CD14-positive monocyte (primary cell): ENCODE measurements at regions not wholly inside any gene's neighbourhood (a gene's known extent, or its start where the extent isn't known, plus 50 kb on each side); places are given as distances from the start of the nearest gene placed in this dataset.

Experiments used
- DNase-seq, 3 donors: peaks; one replicate each; pipeline ENCODE4 v3.0.0-alpha.2; 2011 to 2022
- H2AFZ ChIP-seq: 2 replicates; pipeline ENCODE4 v1.6.0; 2012; ENCODE audit warnings: mild to moderate bottlenecking, low read depth, low read length, inconsistent platforms; ENCODE audit not compliant: insufficient read depth, poor library complexity, severe bottlenecking
- H3K27ac ChIP-seq, 2 donors: 1 replicate in 1 of 2; 2 replicates in 1 of 2; pipeline ENCODE4 v1.5.1; 2012 to 2013; ENCODE audit warnings: low read length in 2 of 2, control low read depth in 1 of 2, inconsistent platforms in 1 of 2, low read depth in 1 of 2, mild to moderate bottlenecking in 1 of 2
- H3K27me3 ChIP-seq, 2 donors: one replicate each; pipeline versions ENCODE4 v1.6.0 to v1.6.1; 2011 to 2013; ENCODE audit warnings: low read length in 2 of 2; ENCODE audit not compliant: control insufficient read depth in 2 of 2, insufficient read depth in 2 of 2
- H3K36me3 ChIP-seq, 2 donors: replicated peaks in 1 of 2; 1 replicate in 1 of 2; 2 replicates in 1 of 2; pipeline versions ENCODE4 v1.5.1 to v1.6.1; 2012 to 2013; ENCODE audit warnings: low read length in 2 of 2, control low read depth in 1 of 2, inconsistent platforms in 1 of 2, mild to moderate bottlenecking in 1 of 2; ENCODE audit not compliant: insufficient read depth in 2 of 2, control insufficient read depth in 1 of 2
- H3K4me1 ChIP-seq, 2 donors: 1 replicate in 1 of 2; 2 replicates in 1 of 2; pipeline versions ENCODE4 v1.5.1 to v1.6.1; 2012 to 2013; ENCODE audit warnings: low read length in 2 of 2, control low read depth in 1 of 2, inconsistent platforms in 1 of 2, mild to moderate bottlenecking in 1 of 2, moderate library complexity in 1 of 2; ENCODE audit not compliant: insufficient read depth in 2 of 2, control insufficient read depth in 1 of 2
- H3K4me2 ChIP-seq: replicated peaks from 2 replicates; pipeline ENCODE3; 2012; ENCODE audit warnings: low read length, moderate library complexity, mild to moderate bottlenecking; ENCODE audit not compliant: poor library complexity, severe bottlenecking; ENCODE audit errors: extremely low read depth
- H3K4me3 ChIP-seq, 3 experiments: fragments of 200-600 bp in 1 of 3; sonication (generic) in 1 of 3; replicated peaks in 1 of 3; 1 replicate in 2 of 3; 2 replicates in 1 of 3; pipeline ENCODE4 v1.5.1; 2011 to 2013; ENCODE audit warnings: low read length in 3 of 3, mild to moderate bottlenecking in 3 of 3, control low read depth in 2 of 3, low read depth in 2 of 3, inconsistent platforms in 1 of 3, moderate library complexity in 1 of 3
- H3K79me2 ChIP-seq: 2 replicates; pipeline ENCODE4 v1.6.0; 2012; ENCODE audit warnings: mild to moderate bottlenecking, control low read depth, inconsistent platforms, low read length, moderate library complexity; ENCODE audit not compliant: insufficient read depth
- H3K9ac ChIP-seq: 2 replicates; pipeline ENCODE4 v1.6.0; 2017; ENCODE audit warnings: low read length, mild to moderate bottlenecking; ENCODE audit not compliant: insufficient read depth, poor library complexity, severe bottlenecking
- H3K9me3 ChIP-seq, 2 donors: replicated peaks in 1 of 2; 1 replicate in 1 of 2; 2 replicates in 1 of 2; pipeline versions ENCODE4 v1.5.1 to v1.6.1; 2012 to 2013; ENCODE audit warnings: low read length in 2 of 2, control low read depth in 1 of 2; ENCODE audit not compliant: control insufficient read depth in 1 of 2, insufficient read depth in 1 of 2
- H4K20me1 ChIP-seq: 2 replicates; pipeline ENCODE4 v1.6.0; 2012; ENCODE audit warnings: mild to moderate bottlenecking, low read length, control low read depth, moderate library complexity; ENCODE audit not compliant: insufficient read depth
- H3K27ac Mint-ChIP-seq, 7 donors: one replicate each; pipeline ENCODE4 v1.8.0; 2020; ENCODE audit warnings: mild to moderate bottlenecking in 7 of 7, mixed read lengths in 7 of 7, moderate library complexity in 6 of 7, inconsistent platforms in 2 of 7
- H3K27me3 Mint-ChIP-seq, 3 donors: one replicate each; pipeline ENCODE4 v1.8.0; 2021 to 2022; ENCODE audit warnings: low read depth in 3 of 3, mild to moderate bottlenecking in 3 of 3, mixed read lengths in 3 of 3, moderate library complexity in 3 of 3, inconsistent platforms in 1 of 3
- H3K36me3 Mint-ChIP-seq, 2 donors: one replicate each; pipeline ENCODE4 v1.8.0; 2020; ENCODE audit warnings: mixed read lengths in 2 of 2, inconsistent platforms in 1 of 2, mild to moderate bottlenecking in 1 of 2
- H3K4me1 Mint-ChIP-seq: one replicate; pipeline ENCODE4 v1.8.0; 2020; ENCODE audit warnings: mild to moderate bottlenecking, mixed read lengths
- H3K4me3 Mint-ChIP-seq, 2 donors: one replicate each; pipeline ENCODE4 v1.8.0; 2020; ENCODE audit warnings: mild to moderate bottlenecking in 2 of 2, mixed read lengths in 2 of 2, moderate library complexity in 1 of 2
- H3K9me3 Mint-ChIP-seq, 7 donors: one replicate each; pipeline ENCODE4 v1.8.0; 2020 to 2022; ENCODE audit warnings: mixed read lengths in 7 of 7, mild to moderate bottlenecking in 6 of 7, moderate library complexity in 6 of 7, inconsistent platforms in 2 of 7
- CTCF ChIP-seq: fragments of 200-600 bp; IDR thresholded peaks from one replicate; pipeline ENCODE4 v1.8.0; 2022; ENCODE audit warnings: antibody characterized with exemption, mild to moderate bottlenecking
- WGBS: methylation state at CpG from one replicate; pipeline ENCODE4 v1.1.5; 2013; ENCODE audit warnings: missing lambda C conversion rate; ENCODE audit not compliant: insufficient coverage; 5-methylcytosine and 5-hydroxymethylcytosine counted together
- intact Hi-C, 2 donors: fragments of 100-400 bp; cut with micrococcal nuclease; formaldehyde crosslinking; loops; one replicate each; pipeline versions ENCODE4 v1.15.0 to v1.15.1; 2023

- H3K9me3 Mint-ChIP-seq: peaks cover 77 to 95% (median 86%) of the 10 kb centered on the region in 7 donors
- no peak for DNase-seq
- no peak for TF ChIP-seq CTCF
These were observed 158.0 kb upstream of the ALG10B start for GRCh38 chr12:38158428-38159091.

GRCh38 chr12:38159092-38159551, 157.5 kb upstream of the ALG10B start:
- no peak overlapping the region for H3K27ac ChIP-seq
- H4K20me1 ChIP-seq: no peaks in the 10 kb centered on the region
- H3K4me3 Mint-ChIP-seq: no peak overlapping the region
- 89% methylated on average over 19 of the region's 19 CpGs for WGBS
- TF ChIP-seq CTCF: no peak
- no peaks in the 10 kb centered on the region for H3K27me3 ChIP-seq
- peaks cover 87 to 97% of the 10 kb centered on the region in 2 donors for H3K9me3 ChIP-seq
- H3K4me2 ChIP-seq: no peak overlapping the region
- H3K4me1 Mint-ChIP-seq: no peaks in the 10 kb centered on the region
- no peak for DNase-seq
- H3K4me3 ChIP-seq: no peak overlapping the region
- no peak overlapping the region for H3K9ac ChIP-seq
- H3K27ac Mint-ChIP-seq: peak overlapping the region in 1 of 7 donors; percentile 53
- intact Hi-C loops: no loop called here
- H3K27me3 Mint-ChIP-seq: peaks cover 0 to 4% (median 2%) of the 10 kb centered on the region in 3 donors
- H3K36me3 ChIP-seq: no peaks in the 10 kb centered on the region
- H2AFZ ChIP-seq: no peak overlapping the region
- peaks cover 72 to 92% (median 80%) of the 10 kb centered on the region in 7 donors for H3K9me3 Mint-ChIP-seq
- no peaks in the 10 kb centered on the region for H3K79me2 ChIP-seq
- no peaks in the 10 kb centered on the region for H3K36me3 Mint-ChIP-seq
- H3K4me1 ChIP-seq: no peaks in the 10 kb centered on the region

More at GRCh38 chr12:38158428-38159091, 158.0 kb upstream of the ALG10B start:
- no peaks in the 10 kb centered on the region for H3K4me1 Mint-ChIP-seq
- no peak overlapping the region for H3K4me2 ChIP-seq
- 91% methylated on average over 32 of the region's 32 CpGs for WGBS
- H3K79me2 ChIP-seq: no peaks in the 10 kb centered on the region
- intact Hi-C loops: no loop called here
- H3K27me3 ChIP-seq: no peaks in the 10 kb centered on the region
- H3K27ac Mint-ChIP-seq: peak overlapping the region in 1 of 7 donors; percentile 53
- H3K4me1 ChIP-seq: no peaks in the 10 kb centered on the region
- H4K20me1 ChIP-seq: no peaks in the 10 kb centered on the region
- H3K27ac ChIP-seq: no peak overlapping the region
- H2AFZ ChIP-seq: no peak overlapping the region
- no peak overlapping the region for H3K4me3 ChIP-seq
- H3K9me3 ChIP-seq: peaks cover 89 to 100% of the 10 kb centered on the region in 2 donors
- H3K4me3 Mint-ChIP-seq: no peak overlapping the region
- no peaks in the 10 kb centered on the region for H3K36me3 Mint-ChIP-seq
- H3K36me3 ChIP-seq: no peaks in the 10 kb centered on the region
- H3K27me3 Mint-ChIP-seq: peaks cover 0 to 4% (median 2%) of the 10 kb centered on the region in 3 donors
- H3K9ac ChIP-seq: no peak overlapping the region
